ENCODE measurements at regions not wholly inside any gene's neighbourhood (a gene's known extent, or its start where the extent isn't known, plus 50 kb on each side); places are given as distances from the start of the nearest gene placed in this dataset.

GRCh38 chr5:167794121-167794520, 497.3 kb upstream of the WWC1 start:
- H3K36me3 ChIP-seq, result no peaks in the 10 kb centered on the region
- 56 to 73% (median 69%) methylated on average over 4 of the region's 4 CpGs for WGBS, 5 donors
- DNase-seq, result no peak
- intact Hi-C loops (cut with DNase I; ENCODE audit: low total_unique reads), result no loop called here
- H3K27ac ChIP-seq, result no peak overlapping the region
- no peaks in the 10 kb centered on the region for H3K9me3 ChIP-seq
- TF ChIP-seq POLR2A (IDR thresholded peaks at IDR 0.05), result no peak
- no peak for TF ChIP-seq CTCF (IDR thresholded peaks at IDR 0.05 in 8 of 11, conservative IDR thresholded peaks at IDR 0.05 in 3 of 11)
- no peak for TF ChIP-seq POLR2AphosphoS5 (IDR thresholded peaks at IDR 0.05)
- no peaks in the 10 kb centered on the region for H3K4me1 ChIP-seq
- no peaks in the 10 kb centered on the region for H3K27me3 ChIP-seq (replicated peaks in 1 of 7)
- no peak overlapping the region for H3K4me3 ChIP-seq

DNA sequence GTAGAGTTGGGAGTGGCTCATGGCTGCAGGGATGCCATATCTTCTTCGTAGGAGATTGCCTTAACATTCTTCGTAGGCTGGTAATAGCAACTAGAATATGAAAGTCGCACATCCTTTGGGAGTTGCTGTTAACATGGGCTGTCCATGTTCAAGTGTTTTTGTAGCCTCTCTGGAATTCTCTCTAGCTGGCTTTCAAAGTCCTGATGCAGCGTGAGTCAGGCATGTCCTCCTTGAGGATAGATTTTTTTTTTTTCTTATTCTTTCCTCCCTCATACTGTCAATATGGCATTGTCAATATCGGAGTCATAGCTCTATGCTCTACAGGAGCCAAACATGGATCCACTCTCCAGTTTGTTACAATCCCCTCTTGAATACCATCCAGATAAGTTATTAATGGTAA, 494.8 kb upstream of the WWC1 start:
- no peak overlapping the region for H3K27ac ChIP-seq
- H3K4me3 ChIP-seq, result no peak overlapping the region
- intact Hi-C loops (cut with DNase I; ENCODE audit: low total_unique reads), result no loop called here
- H3K36me3 ChIP-seq, result no peaks in the 10 kb centered on the region
- H3K4me1 ChIP-seq, result no peaks in the 10 kb centered on the region
- no peak for DNase-seq
- TF ChIP-seq POLR2A (IDR thresholded peaks at IDR 0.05), result no peak
- no peak for TF ChIP-seq CTCF (IDR thresholded peaks at IDR 0.05 in 8 of 11, conservative IDR thresholded peaks at IDR 0.05 in 3 of 11)
- TF ChIP-seq POLR2AphosphoS5 (IDR thresholded peaks at IDR 0.05), result no peak
- H3K9me3 ChIP-seq, result no peaks in the 10 kb centered on the region
- no peaks in the 10 kb centered on the region for H3K27me3 ChIP-seq (replicated peaks in 1 of 7)
- 80 to 95% (median 91%) methylated on average over 5 of the region's 5 CpGs for WGBS, 5 donors

DNA sequence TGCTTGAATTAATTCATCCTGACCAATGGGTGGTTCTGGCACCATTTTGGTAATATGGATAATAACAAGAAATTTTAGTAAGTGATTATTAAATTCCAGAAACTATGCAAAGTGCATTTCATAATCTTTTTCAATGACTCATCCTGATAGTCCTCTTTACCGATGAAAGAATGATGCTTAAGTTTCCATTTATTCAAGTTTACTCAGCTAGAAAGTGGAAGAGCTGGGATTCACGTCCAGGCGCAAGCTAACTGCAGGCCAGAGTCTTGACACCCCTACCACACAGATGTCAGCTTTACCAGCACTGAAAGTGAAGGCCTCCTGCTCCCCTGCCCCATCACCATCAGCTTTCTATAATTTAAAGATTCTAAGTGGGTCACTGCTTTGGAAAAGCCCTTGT, 493.5 kb upstream of the WWC1 start:
- TF ChIP-seq POLR2AphosphoS5 (IDR thresholded peaks at IDR 0.05), result no peak
- TF ChIP-seq CTCF (IDR thresholded peaks at IDR 0.05 in 8 of 11, conservative IDR thresholded peaks at IDR 0.05 in 3 of 11), result no peak
- no peak for TF ChIP-seq POLR2A (IDR thresholded peaks at IDR 0.05)
- Histone ChIP-seq H3K27me3 (replicated peaks in 1 of 7) (no peaks in the 10 kb centered on the region), H3K27ac (no peak overlapping the region), H3K36me3 (no peaks in the 10 kb centered on the region), H3K9me3 (no peaks in the 10 kb centered on the region), H3K4me1 (no peaks in the 10 kb centered on the region), H3K4me3 (no peak overlapping the region)
- 68 to 85% (median 73%) methylated on average over 3 of the region's 3 CpGs for WGBS, 5 donors
- intact Hi-C loops (cut with DNase I; ENCODE audit: low total_unique reads), result no loop called here
- DNase-seq, result no peak

GRCh38 chr5:167798448-167798847, 493.0 kb upstream of the WWC1 start:
- Histone ChIP-seq H3K27ac (no peak overlapping the region), H3K27me3 (replicated peaks in 1 of 7) (no peaks in the 10 kb centered on the region), H3K4me1 (no peaks in the 10 kb centered on the region), H3K36me3 (no peaks in the 10 kb centered on the region), H3K9me3 (no peaks in the 10 kb centered on the region), H3K4me3 (no peak overlapping the region)
- intact Hi-C loops (cut with DNase I; ENCODE audit: low total_unique reads), result no loop called here
- TF ChIP-seq CTCF (IDR thresholded peaks at IDR 0.05 in 8 of 11, conservative IDR thresholded peaks at IDR 0.05 in 3 of 11), result no peak
- no peak for TF ChIP-seq POLR2A (IDR thresholded peaks at IDR 0.05)
- DNase-seq, result no peak
- WGBS, 5 donors, result 73 to 87% (median 85%) methylated on average over 7 of the region's 7 CpGs
